GM21737 (cell line): ENCODE measurements at regions not wholly inside any gene's neighbourhood (a gene's known extent, or its start where the extent isn't known, plus 50 kb on each side); places are given as distances from the start of the nearest gene placed in this dataset.
"Not testable (repeated sequence)": the region's sequence is repeated elsewhere in the genome, so short reads cannot be mapped to it uniquely, and the experiment has no call there.

Source experiments
- ATAC-seq: cut with Tn5 transposase; IDR thresholded peaks from one replicate; pipeline ENCODE4 v1.9.1; 2021; ENCODE audit warnings: mild to moderate bottlenecking, moderate library complexity; ENCODE audit not compliant: unreplicated experiment

- ATAC-seq: no peak
These were observed 342.4 kb downstream of the INSIG2 start for GRCh38 chr2:118430510-118431164.

DNA sequence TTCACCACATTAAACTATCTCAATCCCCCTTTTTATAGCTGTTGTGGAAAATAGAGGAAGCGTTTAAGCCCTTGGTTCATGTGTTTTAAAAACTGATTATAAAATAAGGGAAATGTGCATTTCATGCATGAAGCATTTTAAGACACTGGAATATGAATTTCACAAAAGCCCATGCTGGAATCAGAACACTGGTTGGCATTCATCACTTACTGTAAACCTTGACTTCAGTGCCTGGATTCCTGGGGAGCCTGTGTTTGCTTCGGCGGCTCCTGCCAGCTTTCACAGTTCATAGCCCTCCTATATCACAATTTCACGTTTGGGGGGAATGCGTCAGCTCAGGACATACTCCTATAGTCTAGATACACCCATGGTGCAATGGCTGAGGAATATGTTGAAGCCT, 336.9 kb downstream of the INSIG2 start:
- no peak for ATAC-seq

DNA sequence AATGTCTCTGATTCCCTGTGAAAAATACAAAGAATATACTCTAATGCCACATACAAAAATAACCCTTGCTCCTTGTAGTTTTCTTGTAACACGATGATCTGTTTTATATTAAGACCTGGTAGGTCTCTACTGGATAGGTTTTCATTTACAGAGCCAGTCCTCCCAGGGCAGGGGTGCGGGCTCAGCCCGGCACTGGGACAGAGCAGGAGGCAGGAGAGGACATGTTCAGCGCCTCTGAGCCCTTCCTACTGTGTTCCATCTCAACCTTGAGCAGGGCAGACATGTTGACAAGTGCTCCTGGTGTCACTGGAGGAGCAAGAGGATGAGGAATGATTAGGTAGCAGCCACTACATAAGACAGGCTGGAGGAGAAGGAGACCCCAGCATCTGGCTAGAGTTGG, 335.5 kb downstream of the INSIG2 start:
- no peak for ATAC-seq

GRCh38 chr2:118421648-118422047, 333.4 kb downstream of the INSIG2 start:
- ATAC-seq: no peak

- ATAC-seq: no peak
These were observed 329.3 kb downstream of the INSIG2 start for GRCh38 chr2:118417406-118418120.

DNA sequence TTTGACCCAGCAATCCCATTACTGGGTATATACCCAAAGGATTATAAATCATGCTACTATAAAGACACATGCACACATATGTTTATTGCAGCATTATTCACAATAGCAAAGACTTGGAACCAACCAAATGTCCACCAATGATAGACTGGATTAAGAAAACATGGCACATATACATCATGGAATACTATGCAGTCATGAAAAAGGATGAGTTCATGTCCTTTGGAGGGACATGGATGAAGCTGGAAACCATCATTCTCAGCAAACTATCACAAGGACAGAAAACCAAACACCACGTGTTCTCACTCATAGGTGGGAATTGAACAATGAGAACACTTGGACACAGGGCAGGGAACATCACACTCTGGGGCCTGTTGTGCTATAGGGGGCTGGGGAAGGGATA, 326.9 kb downstream of the INSIG2 start:
- ATAC-seq: not testable (repeated sequence)

- no peak for ATAC-seq
These were observed 315.6 kb downstream of the INSIG2 start for GRCh38 chr2:118403658-118404451.

DNA sequence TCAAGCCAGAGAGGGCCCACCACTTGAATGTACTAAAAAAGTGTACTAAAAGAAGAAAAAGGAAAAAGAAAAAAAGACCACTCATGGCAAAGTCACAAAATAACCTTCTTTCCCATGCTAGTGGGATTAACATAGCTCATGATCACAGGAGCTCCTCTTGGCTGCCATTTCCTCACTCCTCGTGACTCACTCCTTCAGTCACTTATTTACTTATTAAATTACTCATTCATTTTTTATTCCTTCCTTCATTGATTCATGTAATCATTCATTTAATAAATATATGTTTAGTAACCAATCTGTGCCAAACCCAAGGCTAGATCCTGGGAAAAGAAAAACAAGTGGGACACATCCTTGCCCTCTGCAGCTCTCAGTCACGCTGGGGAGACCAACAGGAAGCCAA, 300.5 kb downstream of the INSIG2 start:
- ATAC-seq: no peak

GRCh38 chr2:118387509-118387908, 299.2 kb downstream of the INSIG2 start:
- ATAC-seq: no peak

DNA sequence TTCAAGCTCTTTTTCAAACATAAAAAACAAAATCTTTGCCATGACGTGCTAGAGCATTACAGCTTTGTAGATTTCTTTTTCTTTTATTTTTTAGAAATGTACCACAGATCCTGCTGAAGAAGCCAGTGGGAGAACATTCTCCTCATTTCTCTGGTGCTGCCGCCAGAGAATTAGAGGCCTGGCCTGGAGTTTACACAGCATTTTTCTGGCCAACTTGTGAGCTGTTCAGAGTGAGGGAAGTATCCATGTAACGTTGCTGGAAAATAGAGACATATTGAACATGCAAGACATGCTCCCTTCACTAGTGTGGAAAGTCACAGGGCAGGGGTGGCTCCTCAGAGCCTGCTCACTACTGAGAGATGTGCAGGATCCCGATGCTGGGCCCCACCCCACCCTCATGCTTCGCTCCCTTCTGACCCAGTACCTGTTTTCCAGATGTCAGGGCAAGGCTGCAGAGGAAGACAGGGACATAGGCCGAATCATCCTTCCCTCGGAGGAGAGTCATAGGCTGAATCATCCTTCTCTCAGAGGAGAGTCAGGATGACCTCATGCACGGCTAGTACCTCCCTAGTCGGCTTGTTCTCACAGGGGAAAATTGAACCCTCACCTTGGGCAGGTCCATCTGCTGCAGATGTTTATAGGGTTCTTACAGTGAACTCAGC, 298.5 kb downstream of the INSIG2 start:
- no peak for ATAC-seq

DNA sequence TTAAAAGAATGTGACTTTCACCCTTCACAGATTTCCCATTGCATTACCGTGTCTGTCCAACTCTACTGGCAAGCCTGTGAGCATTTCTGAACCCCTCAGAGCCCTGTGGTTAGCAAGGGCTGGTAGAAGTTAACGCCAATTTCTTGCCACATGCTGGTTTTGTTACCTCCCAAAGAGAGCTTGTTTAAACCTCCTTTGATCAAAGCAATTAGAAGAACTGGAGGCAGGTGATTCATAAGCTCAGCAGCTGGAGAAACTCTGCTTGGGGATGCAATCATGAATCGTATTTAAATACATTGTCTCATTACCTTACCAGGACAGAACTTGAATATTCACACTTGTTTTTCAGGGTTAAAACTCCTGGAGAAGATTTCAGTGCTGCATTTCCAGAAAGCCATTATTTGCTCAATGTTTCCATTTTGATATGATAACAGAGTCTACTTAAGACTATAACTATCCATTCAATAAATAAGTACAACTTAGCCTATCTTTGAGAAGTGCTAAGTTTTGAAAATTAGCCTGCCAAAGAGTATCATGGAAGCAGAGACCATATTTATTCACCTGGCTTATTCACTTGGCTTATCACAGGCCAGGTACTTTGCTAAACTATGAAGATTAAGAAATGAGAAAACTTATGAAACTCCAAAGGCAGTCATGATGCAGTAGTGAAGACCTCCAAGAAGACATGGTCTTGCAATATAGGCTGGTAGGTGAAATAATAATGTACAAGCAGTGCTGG, 292.8 kb downstream of the INSIG2 start:
- no peak for ATAC-seq

DNA sequence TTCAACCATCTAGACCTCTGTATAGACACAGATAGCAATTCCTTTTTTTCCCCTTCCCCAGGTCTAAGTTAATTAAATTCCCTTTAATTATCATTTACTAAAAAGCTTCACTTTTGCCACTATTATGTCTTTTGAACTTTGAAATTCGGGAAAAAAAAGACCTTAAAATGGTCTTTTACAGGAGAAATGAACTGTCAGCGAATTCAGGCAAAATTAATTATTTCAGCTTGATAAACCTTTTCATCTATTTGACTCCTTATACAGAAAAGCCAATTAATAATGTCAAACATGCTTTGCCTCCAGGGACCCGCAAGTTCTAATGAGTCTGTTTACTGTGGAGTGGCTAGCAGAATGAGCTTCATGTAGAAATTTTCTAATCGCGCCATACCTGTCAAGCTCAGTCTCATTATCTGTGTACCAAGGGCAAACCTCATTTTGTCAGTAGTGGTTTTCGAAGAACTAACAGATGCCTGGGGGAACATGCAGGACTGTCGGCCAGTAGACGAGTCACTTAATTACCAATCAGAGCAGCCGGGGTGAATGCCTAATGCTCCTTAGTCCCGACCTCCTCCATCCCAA, 287.7 kb downstream of the INSIG2 start:
- no peak for ATAC-seq

DNA sequence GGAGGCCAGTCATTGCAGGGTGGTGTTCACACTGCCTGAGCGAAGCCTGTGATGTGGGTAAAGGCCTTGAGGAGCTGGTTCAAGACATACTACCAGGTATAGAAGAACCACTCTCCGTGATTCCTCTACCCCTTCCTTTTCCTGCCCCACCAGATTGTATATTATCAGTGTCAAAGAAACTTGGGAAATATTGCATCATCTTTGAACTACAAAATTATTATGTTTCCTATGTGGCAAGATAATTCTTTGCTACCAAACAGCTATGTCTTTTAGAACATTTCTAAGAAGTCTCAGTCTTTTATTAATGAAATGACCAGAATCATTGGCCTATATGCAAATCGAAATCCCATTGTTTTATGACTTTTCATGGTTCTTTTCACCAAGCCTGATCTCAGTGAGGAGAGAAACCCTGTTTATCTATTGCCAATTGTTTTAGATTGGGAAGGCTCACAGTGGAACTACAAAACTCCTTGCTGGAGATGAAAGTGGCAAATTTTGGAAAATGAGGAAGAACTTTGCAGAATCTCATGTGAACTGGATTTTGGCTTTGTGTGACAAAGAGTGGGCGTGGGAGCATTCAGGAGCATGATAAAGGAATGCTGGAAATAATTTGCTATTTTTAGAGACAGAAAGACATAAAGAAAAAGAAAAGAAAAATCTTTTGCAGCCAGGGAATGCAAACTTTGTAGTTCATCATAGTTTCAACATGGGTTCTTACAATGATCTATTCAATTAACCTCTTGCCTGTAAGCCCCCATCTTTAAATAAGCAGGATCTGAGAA, 286.9 kb downstream of the INSIG2 start:
- no peak for ATAC-seq

DNA sequence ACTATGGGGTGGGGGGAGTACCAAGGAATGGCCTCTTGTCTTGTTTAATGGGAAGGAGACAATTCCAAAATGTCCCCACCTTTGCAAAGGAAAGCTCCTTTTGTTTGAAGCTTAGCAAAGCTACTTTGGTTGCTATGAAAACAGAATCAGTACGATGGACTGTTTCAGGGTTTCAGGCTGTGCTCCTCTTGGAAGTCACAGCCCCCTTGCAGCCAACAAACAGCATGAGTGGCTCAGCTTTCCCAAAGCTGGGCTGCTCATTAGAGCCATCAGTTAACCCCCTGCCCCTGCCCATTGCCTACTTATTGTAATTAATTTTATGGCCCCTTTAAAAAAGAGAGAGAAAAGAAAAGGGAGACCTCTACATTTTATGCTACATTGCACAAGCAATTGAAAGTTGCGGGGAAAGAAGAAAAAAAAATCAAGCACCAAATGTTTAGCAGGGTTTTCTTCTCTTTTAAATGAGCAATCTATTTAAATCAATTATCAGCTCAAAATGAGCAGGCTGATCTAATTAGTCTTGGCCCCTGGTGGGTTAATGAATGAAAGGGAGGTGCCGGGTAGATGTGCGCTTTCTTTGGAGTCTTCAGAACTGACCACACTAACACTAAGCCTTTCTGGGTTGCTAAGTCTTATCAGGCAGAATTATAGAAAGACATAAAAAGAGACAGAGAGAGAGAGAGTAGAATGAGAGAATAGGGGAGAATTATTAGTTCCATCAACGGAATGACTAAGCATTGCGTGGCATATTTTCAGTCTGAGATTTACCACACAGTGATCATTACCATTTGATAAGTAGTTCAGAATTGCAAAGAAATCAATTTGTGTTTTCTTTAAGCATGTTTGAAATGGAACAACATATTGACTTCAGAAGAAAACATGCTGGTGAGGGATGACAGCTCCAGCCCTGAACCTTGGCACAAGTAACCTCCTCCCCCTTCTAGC, 284.9 kb downstream of the INSIG2 start:
- no peak for ATAC-seq

DNA sequence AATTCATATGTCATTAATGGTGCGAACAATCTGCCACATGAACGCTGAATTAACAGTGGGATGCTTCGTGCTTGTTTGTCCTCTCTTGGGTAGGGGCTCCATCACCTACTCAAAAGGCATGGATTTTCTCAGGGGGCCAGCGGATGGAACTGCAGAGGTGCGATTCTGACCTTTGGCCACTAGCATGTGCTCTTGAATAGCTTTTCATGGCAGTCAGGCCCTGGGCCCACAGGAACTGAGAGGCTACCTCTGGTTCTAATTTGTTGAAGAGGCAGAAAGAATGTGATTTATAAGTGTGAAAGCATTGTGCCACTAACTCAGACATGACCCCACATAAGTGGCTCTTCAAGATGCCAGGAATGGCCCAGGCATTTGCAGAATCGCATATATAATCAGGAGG, 283.2 kb downstream of the INSIG2 start:
- no peak for ATAC-seq

GRCh38 chr2:118369521-118369920, 281.2 kb downstream of the INSIG2 start:
- ATAC-seq: not testable (repeated sequence)

DNA sequence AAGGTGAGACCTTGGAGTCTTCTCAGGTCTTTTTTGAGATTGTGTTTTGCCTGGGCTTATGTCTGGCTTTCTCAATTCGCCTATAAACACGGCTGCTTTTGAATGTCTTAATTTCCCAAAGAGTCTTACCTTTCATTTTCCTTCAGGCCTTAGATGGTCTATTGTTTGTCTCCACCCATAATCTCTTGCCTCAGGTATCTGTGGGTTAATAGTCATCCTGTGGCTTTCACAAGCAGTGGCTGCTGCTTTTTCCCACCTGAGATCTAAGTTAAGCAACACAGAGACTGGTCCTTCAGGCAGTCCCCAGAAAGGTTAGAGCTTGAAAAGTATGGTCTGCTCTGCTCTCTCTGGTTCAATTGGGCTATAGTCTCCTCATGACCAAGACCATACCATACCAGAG, 275.3 kb downstream of the INSIG2 start:
- ATAC-seq: no peak

DNA sequence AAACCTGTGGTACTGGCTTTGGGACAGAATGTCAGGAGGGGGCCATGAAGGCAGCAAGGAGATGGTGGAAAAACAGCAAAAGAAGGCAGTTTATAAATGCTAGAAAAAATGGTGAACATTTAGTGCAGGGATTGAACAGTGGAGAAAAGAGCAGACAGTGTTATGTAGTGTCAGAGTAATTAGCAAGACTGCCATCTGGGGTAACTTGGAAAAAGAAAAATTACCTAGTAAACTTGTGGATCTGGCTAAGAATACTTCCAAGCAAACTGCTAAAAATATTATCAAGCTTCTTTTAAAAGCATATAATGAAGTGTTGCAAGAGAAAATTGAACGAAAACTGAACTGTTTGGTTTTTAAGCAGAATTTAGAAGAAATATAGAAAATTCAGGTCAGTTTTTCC, 267.8 kb downstream of the INSIG2 start:
- ATAC-seq: no peak
